HEK293 (cell line): ENCODE measurements at regions not wholly inside any gene's neighbourhood (a gene's known extent, or its start where the extent isn't known, plus 50 kb on each side); places are given as distances from the start of the nearest gene placed in this dataset.

ENCODE experiments used
- CTCF ChIA-PET: fragments of 350-600 bp; formaldehyde crosslinking; extraction: SDS; loops from one replicate; lab custom pipeline; 2021; ENCODE audit warnings: antibody characterized with exemption; lab: Yijun Ruan, JAX
- POLR2A ChIA-PET: fragments of 300-600 bp; formaldehyde crosslinking; extraction: SDS; loops from one replicate; lab custom pipeline; 2020; ENCODE audit warnings: antibody characterized with exemption, inconsistent platforms; lab: Yijun Ruan, JAX
- H3K27ac ChIP-seq: fragments of 200-500 bp; sonication (Bioruptor generic); 2 replicates; pipeline ENCODE4 v1.5.1; 2014; ENCODE audit warnings: low read depth, low read length, control low read depth, inconsistent platforms; ENCODE audit errors: extremely low read depth
- H3K36me3 ChIP-seq, 2 experiments: fragments of 200-500 bp in 1 of 2; sonication (Bioruptor generic) in 1 of 2; 1 replicate in 1 of 2; 2 replicates in 1 of 2; pipeline ENCODE4 v1.5.1; 2014 to 2017; ENCODE audit warnings: inconsistent platforms in 2 of 2, low read length in 2 of 2; ENCODE audit not compliant: control insufficient read depth in 2 of 2, insufficient read depth in 1 of 2
- H3K4me1 ChIP-seq: fragments of 200-500 bp; sonication (Bioruptor generic); 2 replicates; pipeline ENCODE4 v1.5.1; 2014; ENCODE audit warnings: mild to moderate bottlenecking, low read length, inconsistent platforms; ENCODE audit not compliant: control insufficient read depth, insufficient read depth
- H3K4me3 ChIP-seq: 2 replicates; pipeline ENCODE4 v1.5.1; 2011; ENCODE audit warnings: low read depth, mild to moderate bottlenecking, control low read depth, low read length, moderate library complexity
- H3K9me3 ChIP-seq: fragments of 200-500 bp; sonication (Bioruptor generic); 2 replicates; pipeline ENCODE4 v1.5.1; 2014; ENCODE audit warnings: low read depth, low read length, inconsistent platforms; ENCODE audit not compliant: control insufficient read depth, insufficient read depth
- AEBP2 ChIP-seq: fragments of 450-650 bp; formaldehyde crosslinking; IDR thresholded peaks from 2 replicates; pipeline ENCODE4 v1.5.1; 2016; ENCODE audit warnings: missing biosample characterization, missing genetic modification characterization, borderline replicate concordance
- GLIS2 ChIP-seq: fragments of 450-650 bp; formaldehyde crosslinking; IDR thresholded peaks from 2 replicates; pipeline ENCODE4 v1.5.1; 2016; ENCODE audit warnings: missing biosample characterization, missing genetic modification characterization
- OVOL3 ChIP-seq: fragments of 450-650 bp; formaldehyde crosslinking; IDR thresholded peaks from 2 replicates; pipeline ENCODE4 v1.5.1; 2016; ENCODE audit warnings: missing biosample characterization, missing genetic modification characterization
- REPIN1 ChIP-seq: fragments of 450-650 bp; formaldehyde crosslinking; IDR thresholded peaks from 2 replicates; pipeline ENCODE4 v1.5.1; 2017; ENCODE audit warnings: missing biosample characterization, missing genetic modification characterization, low read depth
- SCRT2 ChIP-seq: fragments of 450-650 bp; formaldehyde crosslinking; IDR thresholded peaks from 2 replicates; pipeline ENCODE4 v1.5.1; 2016; ENCODE audit warnings: missing biosample characterization, missing genetic modification characterization
- ZBTB20 ChIP-seq: fragments of 450-650 bp; formaldehyde crosslinking; IDR thresholded peaks from 2 replicates; pipeline ENCODE4 v1.5.1; 2016; ENCODE audit warnings: missing biosample characterization, missing genetic modification characterization
- ZBTB44 ChIP-seq: fragments of 450-650 bp; IDR thresholded peaks from 2 replicates; pipeline ENCODE4 v1.5.1; 2018; ENCODE audit warnings: missing biosample characterization, mild to moderate bottlenecking, missing genetic modification characterization
- ZBTB8A ChIP-seq: fragments of 450-650 bp; formaldehyde crosslinking; IDR thresholded peaks from 2 replicates; pipeline ENCODE4 v1.5.1; 2016; ENCODE audit warnings: missing biosample characterization, missing genetic modification characterization
- ZNF114 ChIP-seq: fragments of 450-650 bp; formaldehyde crosslinking; IDR thresholded peaks from 2 replicates; pipeline ENCODE4 v1.5.0; 2017; ENCODE audit warnings: missing biosample characterization, missing genetic modification characterization
- ZNF16 ChIP-seq: fragments of 450-650 bp; formaldehyde crosslinking; IDR thresholded peaks from 2 replicates; pipeline ENCODE4 v1.5.1; 2016; ENCODE audit warnings: low read depth, missing biosample characterization, missing genetic modification characterization
- ZNF223 ChIP-seq: fragments of 450-650 bp; formaldehyde crosslinking; IDR thresholded peaks from 2 replicates; pipeline ENCODE4 v1.5.1; 2016; ENCODE audit warnings: missing biosample characterization, missing genetic modification characterization
- ZNF239 ChIP-seq: fragments of 450-650 bp; formaldehyde crosslinking; IDR thresholded peaks from 2 replicates; pipeline ENCODE4 v1.5.1; 2016; ENCODE audit warnings: missing biosample characterization, missing genetic modification characterization
- ZNF292 ChIP-seq: fragments of 450-650 bp; formaldehyde crosslinking; IDR thresholded peaks from 2 replicates; pipeline ENCODE4 v1.5.1; 2016; ENCODE audit warnings: low read depth, missing biosample characterization, missing genetic modification characterization, borderline replicate concordance
- ZNF324 ChIP-seq: fragments of 450-650 bp; formaldehyde crosslinking; IDR thresholded peaks from 2 replicates; pipeline ENCODE4 v1.5.1; 2016; ENCODE audit warnings: missing biosample characterization, missing genetic modification characterization
- ZNF544 ChIP-seq: fragments of 450-650 bp; formaldehyde crosslinking; IDR thresholded peaks from 2 replicates; pipeline ENCODE4 v1.5.0; 2017; ENCODE audit warnings: missing biosample characterization, missing genetic modification characterization
- ZNF660 ChIP-seq: fragments of 450-650 bp; IDR thresholded peaks from 2 replicates; pipeline ENCODE4 v1.5.1; 2018; ENCODE audit warnings: missing biosample characterization, mild to moderate bottlenecking, missing genetic modification characterization
- ZNF664 ChIP-seq: fragments of 450-650 bp; formaldehyde crosslinking; IDR thresholded peaks from 2 replicates; pipeline ENCODE4 v1.5.1; 2016; ENCODE audit warnings: missing biosample characterization, missing genetic modification characterization
- ZNF785 ChIP-seq: fragments of 450-650 bp; formaldehyde crosslinking; IDR thresholded peaks from 2 replicates; pipeline ENCODE4 v1.5.1; 2016; ENCODE audit warnings: missing biosample characterization, missing genetic modification characterization
- ZNF843 ChIP-seq: fragments of 450-650 bp; formaldehyde crosslinking; IDR thresholded peaks from 2 replicates; pipeline ENCODE4 v1.5.1; 2016; ENCODE audit warnings: missing biosample characterization, missing genetic modification characterization
- TF ChIP-seq, protein P1 (sequence below): fragments of 450-650 bp; formaldehyde crosslinking; IDR thresholded peaks from 2 replicates; pipeline ENCODE4 v1.5.1; 2016; ENCODE audit warnings: missing biosample characterization, missing genetic modification characterization, low read depth
- TF ChIP-seq, protein P2 (sequence below): fragments of 450-650 bp; formaldehyde crosslinking; IDR thresholded peaks from 2 replicates; pipeline ENCODE4 v1.5.1; 2016; ENCODE audit warnings: missing biosample characterization, missing genetic modification characterization, low read depth

DNA sequence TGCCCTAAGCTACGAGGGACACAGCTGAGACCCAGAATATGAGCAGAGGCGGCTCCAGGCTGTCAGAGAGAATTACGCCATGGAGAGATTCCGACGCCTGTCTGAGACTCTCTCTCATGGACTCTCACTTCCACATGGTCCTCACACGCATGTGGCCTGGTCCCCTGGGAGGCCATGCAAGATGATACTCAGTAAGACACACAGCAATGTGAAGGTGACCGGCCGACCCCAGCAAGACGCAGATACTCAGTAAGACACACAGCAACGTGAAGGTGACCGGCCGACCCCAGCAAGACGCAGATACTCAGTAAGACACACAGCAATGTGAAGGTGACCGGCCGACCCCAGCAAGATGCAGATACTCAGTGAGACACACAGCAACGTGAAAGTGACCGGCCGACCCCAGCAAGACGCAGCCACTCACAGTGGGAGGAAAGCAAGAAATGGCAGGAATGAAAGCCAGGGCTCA, 400.8 kb upstream of the MYT1L start (continued):
- TF ChIP-seq GLIS2 = no peak
- no peak for TF ChIP-seq ZNF544 (tag by site-specific recombination)
- no peak for TF ChIP-seq ZNF292

DNA sequence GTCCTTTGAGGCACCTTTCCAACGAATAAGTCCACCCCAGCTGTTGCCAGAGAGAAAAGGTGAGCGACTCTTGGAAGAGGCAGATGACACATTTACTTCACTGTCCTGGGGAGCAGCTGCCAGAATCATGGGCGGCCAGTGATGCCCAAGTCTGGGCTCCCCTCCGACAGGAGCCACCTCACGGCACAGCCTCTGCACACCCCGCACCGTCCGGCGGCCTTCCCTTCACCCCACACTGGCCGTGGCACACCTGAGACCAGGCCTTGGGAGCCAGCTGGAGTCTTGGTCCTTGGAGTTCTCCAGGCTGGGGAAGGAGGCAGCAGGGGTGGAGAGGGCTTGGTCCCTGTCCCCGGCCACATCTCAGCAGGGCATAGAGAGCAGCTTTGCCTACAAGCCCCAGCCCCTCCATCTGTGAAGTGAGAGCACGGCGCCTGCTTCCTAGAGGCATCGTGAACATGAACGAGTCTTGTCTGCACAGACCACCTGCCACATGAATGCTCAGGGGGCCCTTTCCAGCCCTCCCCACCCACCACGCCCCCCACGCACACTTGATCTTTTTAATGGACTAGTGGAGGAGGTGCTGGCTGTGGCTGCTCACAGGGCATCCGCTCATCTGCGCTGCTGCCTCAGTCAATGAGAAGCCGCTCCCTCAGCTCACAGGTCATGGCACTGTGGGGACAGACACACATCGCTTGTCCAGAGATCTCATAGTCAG, 400.2 kb upstream of the MYT1L start:
- Histone ChIP-seq H3K36me3 (no peaks in the 10 kb centered on the region), H3K9me3 (no peaks in the 10 kb centered on the region), H3K27ac (no peak overlapping the region), H3K4me1 (no peaks in the 10 kb centered on the region), H3K4me3 (no peak overlapping the region)
- TF ChIP-seq ZNF843 (no peak), ZNF660 (no peak), GLIS2 (no peak)
- POLR2A ChIA-PET = no interaction called here
- CTCF ChIA-PET = no interaction called here

DNA sequence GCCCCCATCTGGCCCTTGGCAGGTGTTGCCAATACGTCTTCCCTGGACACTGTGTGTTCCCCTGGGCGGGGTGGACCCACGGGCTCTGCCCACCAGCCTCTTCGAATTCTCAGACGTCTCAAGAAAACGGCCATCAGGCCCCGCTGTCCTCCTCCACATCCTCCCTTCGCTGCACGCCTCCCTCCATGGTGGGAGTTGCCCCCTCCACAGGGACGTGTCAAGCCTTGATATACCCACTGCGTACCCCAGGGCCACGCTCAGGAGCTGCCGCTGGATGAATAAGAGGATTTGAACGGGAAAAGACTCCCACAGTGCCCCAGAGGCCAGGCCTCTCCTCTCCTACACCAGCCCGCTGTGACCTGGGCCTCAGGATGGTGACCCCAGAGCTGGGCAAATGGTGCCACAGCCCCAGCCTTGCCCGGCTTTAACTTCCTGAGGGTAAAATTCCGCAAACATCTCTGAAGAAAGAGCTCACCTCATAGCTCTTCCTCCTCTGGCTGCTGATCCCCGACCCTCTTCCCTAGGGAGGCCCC, 399.3 kb upstream of the MYT1L start:
- CTCF ChIA-PET = no interaction called here
- TF ChIP-seq REPIN1 (tag by site-specific recombination) (no peak), ZBTB8A (tag by site-specific recombination) (no peak), ZNF324 (no peak), ZBTB20 (tag by site-specific recombination) (no peak), AEBP2 (tag by site-specific recombination) (no peak), SCRT2 (tag by site-specific recombination) (no peak), ZNF239 (no peak), ZNF785 (tag by site-specific recombination) (no peak)
- TF ChIP-seq, protein P1, sequence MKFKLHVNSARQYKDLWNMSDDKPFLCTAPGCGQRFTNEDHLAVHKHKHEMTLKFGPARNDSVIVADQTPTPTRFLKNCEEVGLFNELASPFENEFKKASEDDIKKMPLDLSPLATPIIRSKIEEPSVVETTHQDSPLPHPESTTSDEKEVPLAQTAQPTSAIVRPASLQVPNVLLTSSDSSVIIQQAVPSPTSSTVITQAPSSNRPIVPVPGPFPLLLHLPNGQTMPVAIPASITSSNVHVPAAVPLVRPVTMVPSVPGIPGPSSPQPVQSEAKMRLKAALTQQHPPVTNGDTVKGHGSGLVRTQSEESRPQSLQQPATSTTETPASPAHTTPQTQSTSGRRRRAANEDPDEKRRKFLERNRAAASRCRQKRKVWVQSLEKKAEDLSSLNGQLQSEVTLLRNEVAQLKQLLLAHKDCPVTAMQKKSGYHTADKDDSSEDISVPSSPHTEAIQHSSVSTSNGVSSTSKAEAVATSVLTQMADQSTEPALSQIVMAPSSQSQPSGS = no peak
- TF ChIP-seq, all 188 proteins: peak for 0
- no peaks in the 10 kb centered on the region for H3K36me3 ChIP-seq
- no peaks in the 10 kb centered on the region for H3K4me1 ChIP-seq
- POLR2A ChIA-PET = no interaction called here
- no peaks in the 10 kb centered on the region for H3K9me3 ChIP-seq
- H3K4me3 ChIP-seq = no peak overlapping the region
- no peak overlapping the region for H3K27ac ChIP-seq

DNA sequence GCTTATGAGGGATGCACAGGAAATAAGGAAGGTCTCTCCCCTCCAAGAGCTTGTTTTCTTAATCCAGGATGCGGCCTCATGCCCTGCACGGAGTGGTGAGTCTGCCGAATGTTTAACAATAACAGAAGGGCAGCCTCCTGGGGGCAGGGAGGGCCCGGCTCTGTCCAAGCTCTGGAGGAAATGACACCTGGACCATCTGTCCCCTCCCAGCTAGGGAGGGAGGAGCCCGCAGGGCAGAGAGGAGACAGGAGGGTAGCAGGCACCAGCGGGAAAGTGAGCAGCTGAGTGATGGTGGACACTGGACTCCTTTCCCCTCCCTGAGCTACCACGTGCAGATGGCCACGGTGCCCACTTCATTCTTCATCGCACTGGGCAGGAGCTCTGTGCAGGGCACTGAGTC, 398.2 kb upstream of the MYT1L start:
- ChIA-PET POLR2A (no interaction called here), CTCF (interaction anchor here (0.6 kb wide), 1 partner anchor 527 kb away, joined by 3 read pairs; no protein-coding TSS in a partner anchor)
- no peaks in the 10 kb centered on the region for H3K9me3 ChIP-seq
- no peaks in the 10 kb centered on the region for H3K36me3 ChIP-seq
- H3K4me1 ChIP-seq = no peaks in the 10 kb centered on the region
- no peak overlapping the region for H3K4me3 ChIP-seq
- no peak for TF ChIP-seq OVOL3 (tag by site-specific recombination)
- no peak for TF ChIP-seq ZNF114
- no peak for TF ChIP-seq ZNF16 (tag by site-specific recombination)
- TF ChIP-seq ZNF223 (tag by site-specific recombination) = no peak
- no peak for TF ChIP-seq ZNF664
- TF ChIP-seq ZNF292 = no peak
- TF ChIP-seq ZBTB44 (tag by site-specific recombination) = no peak
- TF ChIP-seq, protein P2, sequence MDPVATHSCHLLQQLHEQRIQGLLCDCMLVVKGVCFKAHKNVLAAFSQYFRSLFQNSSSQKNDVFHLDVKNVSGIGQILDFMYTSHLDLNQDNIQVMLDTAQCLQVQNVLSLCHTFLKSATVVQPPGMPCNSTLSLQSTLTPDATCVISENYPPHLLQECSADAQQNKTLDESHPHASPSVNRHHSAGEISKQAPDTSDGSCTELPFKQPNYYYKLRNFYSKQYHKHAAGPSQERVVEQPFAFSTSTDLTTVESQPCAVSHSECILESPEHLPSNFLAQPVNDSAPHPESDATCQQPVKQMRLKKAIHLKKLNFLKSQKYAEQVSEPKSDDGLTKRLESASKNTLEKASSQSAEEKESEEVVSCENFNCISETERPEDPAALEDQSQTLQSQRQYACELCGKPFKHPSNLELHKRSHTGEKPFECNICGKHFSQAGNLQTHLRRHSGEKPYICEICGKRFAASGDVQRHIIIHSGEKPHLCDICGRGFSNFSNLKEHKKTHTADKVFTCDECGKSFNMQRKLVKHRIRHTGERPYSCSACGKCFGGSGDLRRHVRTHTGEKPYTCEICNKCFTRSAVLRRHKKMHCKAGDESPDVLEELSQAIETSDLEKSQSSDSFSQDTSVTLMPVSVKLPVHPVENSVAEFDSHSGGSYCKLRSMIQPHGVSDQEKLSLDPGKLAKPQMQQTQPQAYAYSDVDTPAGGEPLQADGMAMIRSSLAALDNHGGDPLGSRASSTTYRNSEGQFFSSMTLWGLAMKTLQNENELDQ (tag by site-specific recombination) = no peak
- no peak overlapping the region for H3K27ac ChIP-seq
